HCT116 (cell line): ENCODE measurements at regions not wholly inside any gene's neighbourhood (a gene's known extent, or its start where the extent isn't known, plus 50 kb on each side); places are given as distances from the start of the nearest gene placed in this dataset.

Experiments
- ATAC-seq: fragments of 200-7000 bp; cut with Tn5 transposase; 2 replicates; pipeline ENCODE4 v1.9.1; 2020; ENCODE audit warnings: mild to moderate bottlenecking, moderate library complexity
- BruUV-seq: library from RNA; stranded (reverse); fragments of 400-500 nt; replicated peaks from 2 replicates; lab custom pipeline; 2021; lab: Mats Ljungman, UMichigan
- CTCF ChIA-PET: fragments of 300-600 bp; sonication (Branson Sonifier 250); formaldehyde crosslinking; loops from one replicate; lab custom pipeline; 2021; ENCODE audit warnings: antibody characterized with exemption; lab: Charles Lee
- POLR2A ChIA-PET: fragments of 300-600, 350-600 bp; sonication (Branson Sonifier 250); formaldehyde crosslinking; loops from one replicate; lab custom pipeline; 2021; ENCODE audit warnings: antibody characterized with exemption; lab: Charles Lee
- RAD21 ChIA-PET, 2 experiments: fragments of 300-600 bp; sonication (Branson Sonifier 250); formaldehyde crosslinking; loops; one replicate each; lab custom pipeline; 2023; ENCODE audit warnings: low total read pairs in 2 of 2; ENCODE audit not compliant: uncharacterized antibody in 2 of 2, unreplicated experiment in 2 of 2, low non-redundant PET in 1 of 2; lab: Charles Lee
- DNase-seq: peaks from one replicate; pipeline ENCODE4 v3.0.0-alpha.2; 2010; ENCODE audit warnings: low read depth, low spot score
- H2AFZ ChIP-seq: fragments of 200-600 bp; shearing (Covaris generic), sonication (generic); 2 replicates; pipeline ENCODE4 v1.6.1; 2017; ENCODE audit warnings: low read depth, mixed run types, mixed read lengths, antibody characterized with exemption, low read length; ENCODE audit not compliant: poor library complexity, severe bottlenecking
- H3K27ac ChIP-seq: 2 replicates; pipeline ENCODE4 v1.5.1; 2012; ENCODE audit warnings: low read depth, low read length
- H3K27me3 ChIP-seq: fragments of 200-600 bp; sonication (generic); 2 replicates; pipeline ENCODE4 v1.6.1; 2016; ENCODE audit warnings: mixed run types, low read length, mixed read lengths; ENCODE audit not compliant: insufficient read depth
- H3K36me3 ChIP-seq, 2 experiments: fragments of 200-500 bp in 1 of 2; fragments of 200-600 bp in 1 of 2; sonication (Bioruptor generic) in 1 of 2; sonication (generic) in 1 of 2; 2 replicates each; pipeline versions ENCODE4 v1.5.1 to v1.6.1; 2014 to 2016; ENCODE audit warnings: low read length in 2 of 2, inconsistent platforms in 1 of 2, mixed read lengths in 1 of 2, mixed run types in 1 of 2; ENCODE audit not compliant: insufficient read depth in 2 of 2, control insufficient read depth in 1 of 2
- H3K4me1 ChIP-seq, 2 experiments: fragments of 200-600 bp in 1 of 2; sonication (generic) in 1 of 2; 2 replicates each; pipeline versions ENCODE4 v1.5.1 to v1.6.1; 2012 to 2017; ENCODE audit warnings: low read length in 2 of 2, inconsistent platforms in 1 of 2, mild to moderate bottlenecking in 1 of 2, mixed read lengths in 1 of 2, mixed run types in 1 of 2, moderate library complexity in 1 of 2; ENCODE audit not compliant: insufficient read depth in 2 of 2, control insufficient read depth in 1 of 2
- H3K4me2 ChIP-seq: fragments of 200-600 bp; sonication (generic); 2 replicates; pipeline ENCODE4 v1.6.1; 2017; ENCODE audit warnings: mixed run types, low read length, mixed read lengths
- H3K4me3 ChIP-seq, 2 experiments: fragments of 200-600 bp in 1 of 2; sonication (generic) in 1 of 2; replicated peaks in 1 of 2; 2 replicates each; pipeline ENCODE4 v1.5.1; 2011 to 2016; ENCODE audit warnings: low read length in 2 of 2, control low read depth in 1 of 2, low read depth in 1 of 2, mild to moderate bottlenecking in 1 of 2, mixed read lengths in 1 of 2, mixed run types in 1 of 2
- H3K79me2 ChIP-seq: fragments of 200-600 bp; sonication (generic); 2 replicates; pipeline ENCODE4 v1.6.1; 2017; ENCODE audit warnings: mild to moderate bottlenecking, mixed run types, low read length, moderate library complexity, mixed read lengths; ENCODE audit not compliant: insufficient read depth
- H3K9ac ChIP-seq: fragments of 200-600 bp; sonication (generic); 2 replicates; pipeline ENCODE4 v1.6.1; 2016; ENCODE audit warnings: low read length, mixed read lengths
- H3K9me2 ChIP-seq: fragments of 200-600 bp; sonication (generic), shearing (Covaris generic); 2 replicates; pipeline ENCODE4 v1.6.1; 2017; ENCODE audit warnings: mixed run types, mild to moderate bottlenecking, moderate library complexity; ENCODE audit not compliant: insufficient read depth
- H3K9me3 ChIP-seq, 2 experiments: fragments of 200-500 bp in 1 of 2; fragments of 200-600 bp in 1 of 2; sonication (Bioruptor generic) in 1 of 2; sonication (generic) in 1 of 2; 2 replicates each; pipeline ENCODE4 v1.6.1; 2014 to 2017; ENCODE audit warnings: low read length in 2 of 2, mixed read lengths in 2 of 2, inconsistent platforms in 1 of 2, low read depth in 1 of 2, mild to moderate bottlenecking in 1 of 2, mixed run types in 1 of 2, moderate library complexity in 1 of 2; ENCODE audit not compliant: control insufficient read depth in 1 of 2, insufficient read depth in 1 of 2
- H4K20me1 ChIP-seq: fragments of 200-600 bp; sonication (generic), shearing (Covaris generic); 2 replicates; pipeline ENCODE4 v1.6.1; 2017; ENCODE audit warnings: mixed run types, mild to moderate bottlenecking, moderate library complexity; ENCODE audit not compliant: insufficient read depth
- CBX3 ChIP-seq: IDR thresholded peaks from 2 replicates; pipeline ENCODE4 v1.6.1; 2012; ENCODE audit warnings: low read depth
- CEBPB ChIP-seq: IDR thresholded peaks from 2 replicates; pipeline ENCODE4 v1.6.1; 2012; ENCODE audit warnings: low read depth
- JUND ChIP-seq: IDR thresholded peaks from 2 replicates; pipeline ENCODE4 v1.6.1; 2012
- POLR2A ChIP-seq: IDR thresholded peaks from 2 replicates; pipeline ENCODE4 v1.7.0; 2011; ENCODE audit warnings: borderline replicate concordance; ENCODE audit not compliant: insufficient read depth, insufficient read length; ENCODE audit errors: extremely low read depth
- POLR2AphosphoS5 ChIP-seq: IDR thresholded peaks from 2 replicates; pipeline ENCODE4 v1.6.1; 2011; ENCODE audit warnings: mild to moderate bottlenecking, low read depth, low read length, moderate library complexity
- RAD21 ChIP-seq: IDR thresholded peaks from 2 replicates; pipeline ENCODE4 v1.6.1; 2012; ENCODE audit warnings: low read depth, mild to moderate bottlenecking
- SRF ChIP-seq: IDR thresholded peaks from 2 replicates; pipeline ENCODE4 v1.6.1; 2012; ENCODE audit warnings: low read depth
- TCF7L2 ChIP-seq: IDR thresholded peaks from 2 replicates; pipeline ENCODE4 v1.7.0; 2011; ENCODE audit warnings: borderline replicate concordance, inconsistent platforms; ENCODE audit not compliant: insufficient read depth, insufficient read length; ENCODE audit errors: extremely low read depth
- ZFX ChIP-seq: fragments of 450-650 bp; IDR thresholded peaks from 2 replicates; pipeline ENCODE4 v1.6.1; 2017
- intact Hi-C: fragments of 100-400 bp; cut with micrococcal nuclease; formaldehyde crosslinking; loops from 2 replicates; pipeline ENCODE4 v1.10.0; 2022
- TF ChIP-seq, protein P1 (sequence below): IDR thresholded peaks from 2 replicates; pipeline ENCODE4 v1.6.1; 2011; ENCODE audit warnings: mild to moderate bottlenecking, low read length, moderate library complexity; ENCODE audit not compliant: insufficient replicate concordance; ENCODE audit errors: extremely low read depth
- TF ChIP-seq, protein P2 (sequence below): IDR thresholded peaks from 2 replicates; pipeline ENCODE4 v1.6.1; 2012; ENCODE audit warnings: low read depth

DNA sequence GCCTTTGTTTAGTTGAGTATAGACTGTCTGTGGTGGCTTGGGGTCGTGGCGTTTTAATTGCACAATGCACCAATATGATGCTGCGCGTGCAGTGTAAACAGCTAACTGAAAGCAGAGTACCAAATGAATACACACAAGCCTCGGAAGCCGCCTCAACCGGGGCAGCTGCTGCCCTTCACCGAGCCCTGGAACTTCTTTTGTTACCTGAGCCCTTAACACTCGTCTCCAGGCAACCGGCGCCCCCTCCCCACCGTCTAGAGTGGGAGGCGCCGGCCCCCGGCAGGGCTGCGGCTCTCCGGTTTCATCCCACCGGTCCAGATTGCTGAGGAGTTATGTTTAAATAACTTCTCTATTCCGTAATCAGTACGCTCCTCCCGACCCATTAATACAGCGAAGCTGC lies 173.2 kb upstream of the TBL1X start:
- intact Hi-C loops, result no loop called here
- BruUV-seq, result no TSS peak
- Histone ChIP-seq H3K9me3 (no peaks in the 10 kb centered on the region), H3K9ac (no peak overlapping the region), H3K27ac (no peak overlapping the region), H4K20me1 (no peaks in the 10 kb centered on the region), H3K4me3 (no peak overlapping the region), H3K4me1 (no peaks in the 10 kb centered on the region), H3K4me2 (no peak overlapping the region), H3K36me3 (no peaks in the 10 kb centered on the region), H2AFZ (no peak overlapping the region), H3K79me2 (no peaks in the 10 kb centered on the region), H3K9me2 (no peaks in the 10 kb centered on the region), H3K27me3 (no peaks in the 10 kb centered on the region)
- ATAC-seq, result no peak
- ChIA-PET POLR2A (no interaction called here), CTCF (no interaction called here), RAD21 (no interaction called here)
- TF ChIP-seq ZFX, result no peak
- no peak for DNase-seq

DNA sequence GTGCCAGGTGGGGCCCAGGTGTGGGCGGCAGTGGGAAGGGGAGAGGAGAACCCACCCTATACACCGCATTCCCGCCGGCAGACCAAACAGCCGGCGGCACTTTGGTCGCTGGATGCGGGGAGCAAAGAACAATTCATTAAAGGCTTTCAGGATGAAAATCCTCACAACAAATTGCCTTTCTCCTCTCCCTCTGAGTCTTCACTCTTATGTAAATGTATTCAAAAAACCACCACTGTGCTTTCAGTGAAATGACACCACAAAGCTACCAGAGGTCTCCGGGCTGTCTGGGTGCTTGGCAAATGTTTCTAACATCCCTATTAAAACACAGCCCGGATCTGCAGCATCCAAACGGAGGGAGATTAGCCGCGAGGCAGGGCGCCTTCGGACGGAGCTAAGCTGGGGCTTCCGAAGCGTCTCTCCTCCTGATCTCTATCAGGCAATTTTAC lies 171.8 kb upstream of the TBL1X start:
- DNase-seq (no peak), ATAC-seq (no peak)
- no peaks in the 10 kb centered on the region for H3K79me2 ChIP-seq
- intact Hi-C loops, result no loop called here
- no peak overlapping the region for H3K9ac ChIP-seq
- no peak overlapping the region for H3K4me2 ChIP-seq
- H3K27ac ChIP-seq, result no peak overlapping the region
- H3K9me3 ChIP-seq, result no peaks in the 10 kb centered on the region
- H2AFZ ChIP-seq, result no peak overlapping the region
- BruUV-seq, result no TSS peak
- no peaks in the 10 kb centered on the region for H3K36me3 ChIP-seq
- TF ChIP-seq ZFX (no peak), SRF (no peak), JUND (no peak), POLR2AphosphoS5 (no peak), CEBPB (no peak), POLR2A (no peak), TCF7L2 (no peak), CBX3 (no peak), RAD21 (no peak)
- TF ChIP-seq, protein P1, sequence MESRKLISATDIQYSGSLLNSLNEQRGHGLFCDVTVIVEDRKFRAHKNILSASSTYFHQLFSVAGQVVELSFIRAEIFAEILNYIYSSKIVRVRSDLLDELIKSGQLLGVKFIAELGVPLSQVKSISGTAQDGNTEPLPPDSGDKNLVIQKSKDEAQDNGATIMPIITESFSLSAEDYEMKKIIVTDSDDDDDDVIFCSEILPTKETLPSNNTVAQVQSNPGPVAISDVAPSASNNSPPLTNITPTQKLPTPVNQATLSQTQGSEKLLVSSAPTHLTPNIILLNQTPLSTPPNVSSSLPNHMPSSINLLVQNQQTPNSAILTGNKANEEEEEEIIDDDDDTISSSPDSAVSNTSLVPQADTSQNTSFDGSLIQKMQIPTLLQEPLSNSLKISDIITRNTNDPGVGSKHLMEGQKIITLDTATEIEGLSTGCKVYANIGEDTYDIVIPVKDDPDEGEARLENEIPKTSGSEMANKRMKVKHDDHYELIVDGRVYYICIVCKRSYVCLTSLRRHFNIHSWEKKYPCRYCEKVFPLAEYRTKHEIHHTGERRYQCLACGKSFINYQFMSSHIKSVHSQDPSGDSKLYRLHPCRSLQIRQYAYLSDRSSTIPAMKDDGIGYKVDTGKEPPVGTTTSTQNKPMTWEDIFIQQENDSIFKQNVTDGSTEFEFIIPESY, result no peak
- TF ChIP-seq, protein P2, sequence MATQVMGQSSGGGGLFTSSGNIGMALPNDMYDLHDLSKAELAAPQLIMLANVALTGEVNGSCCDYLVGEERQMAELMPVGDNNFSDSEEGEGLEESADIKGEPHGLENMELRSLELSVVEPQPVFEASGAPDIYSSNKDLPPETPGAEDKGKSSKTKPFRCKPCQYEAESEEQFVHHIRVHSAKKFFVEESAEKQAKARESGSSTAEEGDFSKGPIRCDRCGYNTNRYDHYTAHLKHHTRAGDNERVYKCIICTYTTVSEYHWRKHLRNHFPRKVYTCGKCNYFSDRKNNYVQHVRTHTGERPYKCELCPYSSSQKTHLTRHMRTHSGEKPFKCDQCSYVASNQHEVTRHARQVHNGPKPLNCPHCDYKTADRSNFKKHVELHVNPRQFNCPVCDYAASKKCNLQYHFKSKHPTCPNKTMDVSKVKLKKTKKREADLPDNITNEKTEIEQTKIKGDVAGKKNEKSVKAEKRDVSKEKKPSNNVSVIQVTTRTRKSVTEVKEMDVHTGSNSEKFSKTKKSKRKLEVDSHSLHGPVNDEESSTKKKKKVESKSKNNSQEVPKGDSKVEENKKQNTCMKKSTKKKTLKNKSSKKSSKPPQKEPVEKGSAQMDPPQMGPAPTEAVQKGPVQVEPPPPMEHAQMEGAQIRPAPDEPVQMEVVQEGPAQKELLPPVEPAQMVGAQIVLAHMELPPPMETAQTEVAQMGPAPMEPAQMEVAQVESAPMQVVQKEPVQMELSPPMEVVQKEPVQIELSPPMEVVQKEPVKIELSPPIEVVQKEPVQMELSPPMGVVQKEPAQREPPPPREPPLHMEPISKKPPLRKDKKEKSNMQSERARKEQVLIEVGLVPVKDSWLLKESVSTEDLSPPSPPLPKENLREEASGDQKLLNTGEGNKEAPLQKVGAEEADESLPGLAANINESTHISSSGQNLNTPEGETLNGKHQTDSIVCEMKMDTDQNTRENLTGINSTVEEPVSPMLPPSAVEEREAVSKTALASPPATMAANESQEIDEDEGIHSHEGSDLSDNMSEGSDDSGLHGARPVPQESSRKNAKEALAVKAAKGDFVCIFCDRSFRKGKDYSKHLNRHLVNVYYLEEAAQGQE, result no peak
- no peaks in the 10 kb centered on the region for H3K9me2 ChIP-seq
- H3K4me3 ChIP-seq, result no peak overlapping the region
- CTCF ChIA-PET, result no interaction called here
- RAD21 ChIA-PET, result no interaction called here
- POLR2A ChIA-PET, result no interaction called here
- H4K20me1 ChIP-seq, result no peaks in the 10 kb centered on the region
- H3K27me3 ChIP-seq, result no peaks in the 10 kb centered on the region
- no peaks in the 10 kb centered on the region for H3K4me1 ChIP-seq
